Natural killer cell treated with Interleukin-12 subunit alpha and Interleukin-12 subunit beta and Interleukin-15 and Interleukin-18, amount 100 ng/mL, for 72 hours (primary cell): ENCODE measurements at regions not wholly inside any gene's neighbourhood (a gene's known extent, or its start where the extent isn't known, plus 50 kb on each side); places are given as distances from the start of the nearest gene placed in this dataset.
"Not testable (repeated sequence)": the region's sequence is repeated elsewhere in the genome, so short reads cannot be mapped to it uniquely, and the experiment has no call there.

Experiments
- ATAC-seq, 2 donors: fragments of 150-1000 bp; cut with Tn5 transposase in 1 of 2; sonication (Bioruptor Pico), chemical (Tn5 transposase) in 1 of 2; 2 replicates each; pipeline ENCODE4 v1.10.0; 2021
- DNase-seq: peaks from one replicate; pipeline ENCODE4 v3.0.0; 2022; ENCODE audit warnings: low spot score
- H3K27ac Mint-ChIP-seq, 2 donors: 1 replicate in 1 of 2; 2 replicates in 1 of 2; pipeline ENCODE4 v1.8.0; 2022; ENCODE audit warnings: mixed read lengths in 2 of 2, mild to moderate bottlenecking in 1 of 2, moderate library complexity in 1 of 2
- H3K27me3 Mint-ChIP-seq, 2 donors: 1 replicate in 1 of 2; 2 replicates in 1 of 2; pipeline ENCODE4 v1.8.0; 2022; ENCODE audit warnings: mixed read lengths in 2 of 2
- H3K36me3 Mint-ChIP-seq: one replicate; pipeline ENCODE4 v1.8.0; 2022; ENCODE audit warnings: mixed read lengths
- H3K4me1 Mint-ChIP-seq, 2 donors: 1 replicate in 1 of 2; 2 replicates in 1 of 2; pipeline ENCODE4 v1.8.0; 2022; ENCODE audit warnings: low read depth in 2 of 2, mixed read lengths in 2 of 2, mild to moderate bottlenecking in 1 of 2
- H3K4me3 Mint-ChIP-seq: one replicate; pipeline ENCODE4 v1.8.0; 2022; ENCODE audit warnings: mixed read lengths
- H3K9me3 Mint-ChIP-seq: 2 replicates; pipeline ENCODE4 v1.8.0; 2022; ENCODE audit warnings: mixed read lengths

- H3K4me3 Mint-ChIP-seq, result no peak overlapping the region
- no peaks in the 10 kb centered on the region for H3K36me3 Mint-ChIP-seq
- no peaks in the 10 kb centered on the region for H3K27me3 Mint-ChIP-seq
Measured at GRCh38 chr6:140275725-140276124, 901.3 kb upstream of the CITED2 start.

DNA sequence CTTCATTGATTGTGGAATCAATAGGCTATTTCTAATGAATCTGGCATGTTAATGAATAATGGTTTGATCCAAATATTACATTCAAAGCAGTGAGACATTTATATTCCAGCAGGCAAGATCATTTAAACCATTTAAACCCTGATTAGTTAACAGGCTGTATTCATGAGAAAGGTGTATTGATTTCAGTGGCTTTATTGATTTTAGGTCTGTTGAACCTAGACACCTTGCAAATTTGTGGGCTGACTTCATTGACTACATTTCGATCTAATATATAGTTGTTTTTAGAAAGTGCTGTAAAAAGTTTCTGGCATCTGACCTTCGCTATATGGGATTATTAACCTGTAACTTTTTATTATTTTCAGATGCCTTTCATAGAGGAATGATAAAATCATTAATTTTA lies 900.1 kb upstream of the CITED2 start:
- H3K9me3 Mint-ChIP-seq, result no peaks in the 10 kb centered on the region
- no peaks in the 10 kb centered on the region for H3K36me3 Mint-ChIP-seq
- no peak overlapping the region for H3K27ac Mint-ChIP-seq
- H3K4me3 Mint-ChIP-seq, result no peak overlapping the region
- ATAC-seq (no peak), DNase-seq (no peak)
- H3K4me1 Mint-ChIP-seq, result no peaks in the 10 kb centered on the region
- no peaks in the 10 kb centered on the region for H3K27me3 Mint-ChIP-seq

More at GRCh38 chr6:140275725-140276124, 901.3 kb upstream of the CITED2 start:
- H3K9me3 Mint-ChIP-seq, result no peaks in the 10 kb centered on the region
- ATAC-seq (no peak), DNase-seq (no peak)
- H3K4me1 Mint-ChIP-seq, result no peaks in the 10 kb centered on the region
- H3K27ac Mint-ChIP-seq, result no peak overlapping the region

DNA sequence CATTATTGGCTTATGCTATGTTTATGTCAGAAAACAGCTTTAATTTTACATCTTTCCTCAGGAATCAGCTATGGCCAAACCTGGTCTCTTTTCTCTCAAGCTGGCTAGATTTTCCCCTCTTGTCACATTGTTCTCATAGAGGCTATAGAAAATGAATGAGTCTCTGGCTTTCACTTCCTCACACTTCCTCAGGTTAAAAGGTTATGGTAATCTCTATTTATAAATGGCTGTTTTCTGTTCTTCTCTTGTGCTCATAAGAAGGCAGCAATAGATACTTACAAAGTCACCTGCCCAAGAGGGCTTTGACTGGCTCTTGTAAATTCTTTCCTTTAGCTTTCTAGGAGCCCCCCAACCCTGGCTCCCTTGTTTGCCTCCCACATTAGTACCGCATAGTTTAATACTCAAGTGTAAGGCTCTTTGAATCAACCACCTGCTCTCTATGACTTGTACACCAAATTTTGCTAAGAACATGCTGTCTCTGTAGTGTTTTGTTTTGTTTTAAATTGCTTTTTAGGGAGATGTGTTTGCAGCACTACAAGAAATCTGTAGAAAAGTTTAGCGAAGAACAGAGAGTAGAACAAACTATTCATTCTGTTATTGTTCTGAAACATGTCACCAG lies 897.4 kb upstream of the CITED2 start:
- H3K36me3 Mint-ChIP-seq, result no peaks in the 10 kb centered on the region

GRCh38 chr6:140269591-140270165 lies 895.2 kb upstream of the CITED2 start:
- ATAC-seq, result no peak
- no peak for DNase-seq
- H3K27me3 Mint-ChIP-seq, result no peaks in the 10 kb centered on the region
- no peak overlapping the region for H3K4me3 Mint-ChIP-seq
- no peak overlapping the region for H3K27ac Mint-ChIP-seq
- H3K9me3 Mint-ChIP-seq, result no peaks in the 10 kb centered on the region
- H3K4me1 Mint-ChIP-seq, result no peaks in the 10 kb centered on the region
- H3K36me3 Mint-ChIP-seq, result no peaks in the 10 kb centered on the region

More for the DNA sequence above, 897.4 kb upstream of the CITED2 start:
- H3K9me3 Mint-ChIP-seq, result no peaks in the 10 kb centered on the region
- ATAC-seq, result no peak
- no peak overlapping the region for H3K27ac Mint-ChIP-seq
- no peak for DNase-seq
- H3K4me3 Mint-ChIP-seq, result no peak overlapping the region
- H3K27me3 Mint-ChIP-seq, result no peaks in the 10 kb centered on the region
- H3K4me1 Mint-ChIP-seq, result no peaks in the 10 kb centered on the region

- no peak for ATAC-seq
- Mint-ChIP-seq H3K27me3 (peaks cover 0 to 8% of the 10 kb centered on the region in 2 donors), H3K4me3 (no peak overlapping the region), H3K4me1 (no peaks in the 10 kb centered on the region), H3K9me3 (peaks cover 7% of the 10 kb centered on the region), H3K36me3 (no peaks in the 10 kb centered on the region), H3K27ac (no peak overlapping the region)
- no peak for DNase-seq
Measured at GRCh38 chr6:140264431-140264830, 890.0 kb upstream of the CITED2 start.

GRCh38 chr6:140258302-140258701 lies 883.9 kb upstream of the CITED2 start:
- not testable (repeated sequence) for H3K27me3 Mint-ChIP-seq, H3K9me3 Mint-ChIP-seq, DNase-seq, H3K4me3 Mint-ChIP-seq, ATAC-seq, H3K36me3 Mint-ChIP-seq, H3K4me1 Mint-ChIP-seq, H3K27ac Mint-ChIP-seq

- no peak overlapping the region for H3K27ac Mint-ChIP-seq
Measured at GRCh38 chr6:140256248-140256647, 881.8 kb upstream of the CITED2 start.

GRCh38 chr6:140253096-140253495 lies 878.6 kb upstream of the CITED2 start:
- no peaks in the 10 kb centered on the region for H3K9me3 Mint-ChIP-seq
- H3K4me3 Mint-ChIP-seq, result no peak overlapping the region
- ATAC-seq (no peak), DNase-seq (no peak)
- H3K27me3 Mint-ChIP-seq, result peaks cover 0 to 2% of the 10 kb centered on the region in 2 donors
- no peak overlapping the region for H3K27ac Mint-ChIP-seq
- H3K4me1 Mint-ChIP-seq, result no peaks in the 10 kb centered on the region
- H3K36me3 Mint-ChIP-seq, result no peaks in the 10 kb centered on the region

More at GRCh38 chr6:140256248-140256647, 881.8 kb upstream of the CITED2 start:
- H3K9me3 Mint-ChIP-seq, result peaks cover 9% of the 10 kb centered on the region
- DNase-seq (no peak), ATAC-seq (no peak)
- no peaks in the 10 kb centered on the region for H3K36me3 Mint-ChIP-seq
- no peaks in the 10 kb centered on the region for H3K4me1 Mint-ChIP-seq
- H3K27me3 Mint-ChIP-seq, result peaks cover 2 to 8% of the 10 kb centered on the region in 2 donors
- H3K4me3 Mint-ChIP-seq, result no peak overlapping the region

- Mint-ChIP-seq H3K4me3 (no peak overlapping the region), H3K36me3 (no peaks in the 10 kb centered on the region), H3K27me3 (peaks cover 0 to 2% of the 10 kb centered on the region in 2 donors), H3K4me1 (no peaks in the 10 kb centered on the region), H3K27ac (no peak overlapping the region), H3K9me3 (no peaks in the 10 kb centered on the region)
- DNase-seq (no peak), ATAC-seq (no peak)
Measured at GRCh38 chr6:140252099-140252498, 877.7 kb upstream of the CITED2 start.

GRCh38 chr6:140245296-140246040 lies 871.0 kb upstream of the CITED2 start:
- ATAC-seq, result no peak
- DNase-seq, result no peak
- no peaks in the 10 kb centered on the region for H3K9me3 Mint-ChIP-seq
- no peaks in the 10 kb centered on the region for H3K36me3 Mint-ChIP-seq
- no peak overlapping the region for H3K27ac Mint-ChIP-seq
- no peaks in the 10 kb centered on the region for H3K27me3 Mint-ChIP-seq
- no peaks in the 10 kb centered on the region for H3K4me1 Mint-ChIP-seq
- H3K4me3 Mint-ChIP-seq, result no peak overlapping the region

- Mint-ChIP-seq H3K9me3 (peaks cover 12% of the 10 kb centered on the region), H3K4me1 (no peaks in the 10 kb centered on the region), H3K27me3 (no peaks in the 10 kb centered on the region), H3K36me3 (peaks cover 6% of the 10 kb centered on the region), H3K27ac (no peak overlapping the region), H3K4me3 (no peak overlapping the region)
- no peak for ATAC-seq
- DNase-seq, result no peak
Measured at GRCh38 chr6:140237251-140237650, 862.8 kb upstream of the CITED2 start.

GRCh38 chr6:140236732-140237131 lies 862.3 kb upstream of the CITED2 start:
- H3K4me1 Mint-ChIP-seq, result no peaks in the 10 kb centered on the region
- ATAC-seq (no peak), DNase-seq (no peak)
- H3K9me3 Mint-ChIP-seq, result peaks cover 16% of the 10 kb centered on the region
- H3K4me3 Mint-ChIP-seq, result no peak overlapping the region
- no peaks in the 10 kb centered on the region for H3K27me3 Mint-ChIP-seq
- no peak overlapping the region for H3K27ac Mint-ChIP-seq
- peaks cover 6% of the 10 kb centered on the region for H3K36me3 Mint-ChIP-seq

GRCh38 chr6:140230282-140230681 lies 855.8 kb upstream of the CITED2 start:
- H3K27ac Mint-ChIP-seq, result no peak overlapping the region
- no peaks in the 10 kb centered on the region for H3K27me3 Mint-ChIP-seq
- no peak for DNase-seq
- H3K36me3 Mint-ChIP-seq, result peaks cover 6% of the 10 kb centered on the region
- H3K4me3 Mint-ChIP-seq, result no peak overlapping the region
- no peaks in the 10 kb centered on the region for H3K4me1 Mint-ChIP-seq
- no peak for ATAC-seq
- H3K9me3 Mint-ChIP-seq, result peaks cover 21% of the 10 kb centered on the region

DNA sequence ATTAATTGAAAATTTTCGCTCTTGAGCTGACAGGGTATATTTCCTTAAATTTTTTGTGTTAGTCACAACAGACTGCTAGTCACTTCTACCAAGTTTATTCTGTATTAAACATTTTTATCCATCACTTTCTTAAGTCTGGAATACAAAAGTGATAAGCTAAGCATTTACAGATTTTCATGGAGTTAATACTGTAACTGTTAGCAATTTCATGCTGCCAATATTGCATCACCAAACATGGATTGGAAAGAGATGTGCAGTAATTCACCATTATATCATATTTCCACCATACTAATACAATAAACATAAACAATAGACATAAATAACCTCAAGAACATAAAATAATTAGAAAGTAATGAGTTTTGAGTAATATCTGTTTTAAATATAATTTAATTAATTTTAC lies 854.0 kb upstream of the CITED2 start:
- ATAC-seq (no peak), DNase-seq (no peak)
- Mint-ChIP-seq H3K27ac (no peak overlapping the region), H3K4me3 (no peak overlapping the region), H3K27me3 (no peaks in the 10 kb centered on the region), H3K9me3 (peaks cover 15% of the 10 kb centered on the region), H3K36me3 (peaks cover 6% of the 10 kb centered on the region), H3K4me1 (no peaks in the 10 kb centered on the region)
